Mucosa of descending colon (tissue), 3 donors: ENCODE measurements at regions not wholly inside any gene's neighbourhood (a gene's known extent, or its start where the extent isn't known, plus 50 kb on each side); places are given as distances from the start of the nearest gene placed in this dataset.

ENCODE experiments used
- ATAC-seq: fragments of 200-7000 bp; cut with Tn5 transposase; one replicate; pipeline ENCODE4 v1.9.1; 2020; ENCODE audit warnings: mild to moderate bottlenecking, moderate library complexity
- DNase-seq, 3 donors: peaks; one replicate each; pipeline ENCODE4 v3.0.0-alpha.2; 2020
- H3K36me3 ChIP-seq: fragments of 200-600 bp; one replicate; pipeline ENCODE4 v1.8.0; 2021; ENCODE audit warnings: low read depth, mild to moderate bottlenecking
- H3K4me1 ChIP-seq: fragments of 200-600 bp; one replicate; pipeline ENCODE4 v1.8.0; 2021; ENCODE audit warnings: low read depth, mild to moderate bottlenecking
- H3K4me3 ChIP-seq: fragments of 200-600 bp; one replicate; pipeline ENCODE4 v1.8.0; 2021; ENCODE audit warnings: mild to moderate bottlenecking
- H3K9me3 ChIP-seq: fragments of 200-600 bp; one replicate; pipeline ENCODE4 v1.8.0; 2021; ENCODE audit warnings: mild to moderate bottlenecking
- CTCF ChIP-seq: fragments of 200-600 bp; IDR thresholded peaks from one replicate; pipeline ENCODE4 v1.8.0; 2022; ENCODE audit warnings: antibody characterized with exemption, mild to moderate bottlenecking
- intact Hi-C, 2 donors: fragments of 100-400 bp; cut with DNase I in 1 of 2; cut with micrococcal nuclease in 1 of 2; formaldehyde crosslinking; loops; one replicate each; pipeline versions ENCODE4 v1.11.0 to v1.11.1; 2022; cut with DNase I, micrococcal nuclease
- donor health status: DM: no; HTN: no; CAD: no; lungs with moderate emphysema.
- donor health status: DM: no; HTN: no; CAD: no.
- donor health status: DM: no; HTN: yes; CAD: no.

- ATAC-seq = no peak
- DNase-seq = no peak
- Histone ChIP-seq H3K4me1 (no peaks in the 10 kb centered on the region), H3K36me3 (no peaks in the 10 kb centered on the region), H3K9me3 (no peaks in the 10 kb centered on the region), H3K4me3 (no peak overlapping the region)
- intact Hi-C loops = no loop called here
- no peak for TF ChIP-seq CTCF
These were observed 62.9 kb upstream of the HDGFL1 start for GRCh38 chr6:22506496-22506895.

GRCh38 chr6:22512686-22513427, 56.5 kb upstream of the HDGFL1 start:
- no peak for DNase-seq
- no peaks in the 10 kb centered on the region for H3K4me1 ChIP-seq
- no peaks in the 10 kb centered on the region for H3K9me3 ChIP-seq
- ATAC-seq = no peak
- no peaks in the 10 kb centered on the region for H3K36me3 ChIP-seq
- intact Hi-C loops = no loop called here
- TF ChIP-seq CTCF = no peak
- no peak overlapping the region for H3K4me3 ChIP-seq

GRCh38 chr6:22513667-22514066, 55.7 kb upstream of the HDGFL1 start:
- no peaks in the 10 kb centered on the region for H3K9me3 ChIP-seq
- no peak for DNase-seq
- TF ChIP-seq CTCF = no peak
- no peak overlapping the region for H3K4me3 ChIP-seq
- H3K36me3 ChIP-seq = no peaks in the 10 kb centered on the region
- intact Hi-C loops = no loop called here
- no peak for ATAC-seq
- no peaks in the 10 kb centered on the region for H3K4me1 ChIP-seq

- H3K36me3 ChIP-seq = no peaks in the 10 kb centered on the region
- intact Hi-C loops = no loop called here
- TF ChIP-seq CTCF = no peak
These were observed 50.1 kb upstream of the HDGFL1 start for GRCh38 chr6:22519237-22519636.

More at GRCh38 chr6:22519237-22519636, 50.1 kb upstream of the HDGFL1 start:
- Histone ChIP-seq H3K4me1 (no peaks in the 10 kb centered on the region), H3K4me3 (no peak overlapping the region), H3K9me3 (no peaks in the 10 kb centered on the region)
- no peak for DNase-seq
- no peak for ATAC-seq
